ENCODE measurements at regions not wholly inside any gene's neighbourhood (a gene's known extent, or its start where the extent isn't known, plus 50 kb on each side); places are given as distances from the start of the nearest gene placed in this dataset.

DNA sequence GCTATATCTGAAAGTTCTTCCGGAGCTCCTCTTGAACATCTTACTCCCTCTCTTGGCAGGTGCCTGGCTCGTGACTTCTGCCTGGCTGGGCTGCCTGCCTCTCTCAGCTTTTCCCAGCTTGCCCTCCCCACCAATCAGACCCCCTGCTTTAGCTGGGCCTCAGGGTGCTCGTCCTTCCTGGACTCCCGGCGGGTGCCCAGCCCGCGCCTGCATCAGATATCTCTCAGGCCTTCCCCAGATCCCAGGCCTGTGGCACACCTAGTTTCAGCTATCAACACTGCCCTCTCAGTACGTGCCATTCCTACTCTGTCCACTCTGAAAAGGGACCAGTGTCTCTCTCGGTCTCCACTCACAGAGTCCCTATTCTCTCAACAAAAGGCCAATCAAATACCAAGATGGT is 96.5 kb upstream of the CLDN14 start:
- no peak for TF ChIP-seq NANOG (IDR thresholded peaks at IDR 0.05; ENCODE audit: borderline replicate concordance)
- TF ChIP-seq ZNF331 (CRISPR knock-in tag; IDR thresholded peaks at IDR 0.05; ENCODE audit: low read depth) = no peak
- no peak for TF ChIP-seq REST (IDR thresholded peaks at IDR 0.05; ENCODE audit: unreplicated experiment)
- TF ChIP-seq EZH2phosphoT487 (IDR thresholded peaks at IDR 0.05; ENCODE audit: unreplicated experiment) = no peak
- no peak for TF ChIP-seq CREB1 (CRISPR knock-in tag; IDR thresholded peaks at IDR 0.05; ENCODE audit: low read depth)
- Mint-ChIP-seq H3K4me3 (no peak overlapping the region), H3K4me1 (no peaks in the 10 kb centered on the region; the same call in 2 of the 3 replicates), H3K27me3 (ENCODE audit: insufficient read depth, low read depth, poor library complexity) (peaks cover 5% of the 10 kb centered on the region), H3K36me3 (ENCODE audit: low read depth) (no peaks in the 10 kb centered on the region), H3K27ac (no peak overlapping the region), H3K9me3 (no peaks in the 10 kb centered on the region)
- Histone ChIP-seq H3K27me3 (ENCODE audit: insufficient read depth) (no peaks in the 10 kb centered on the region), H3K9me2 (ENCODE audit: insufficient read depth) (no peaks in the 10 kb centered on the region), H3K79me2 (replicated peaks; ENCODE audit: insufficient read depth) (no peaks in the 10 kb centered on the region), H3K4me1 (ENCODE audit: insufficient read depth) (no peaks in the 10 kb centered on the region), H2AFZ (no peak overlapping the region), H3K4me3 (no peak overlapping the region), H3F3A (replicated peaks; ENCODE audit: low read depth) (no peaks in the 10 kb centered on the region), H3K4me2 (no peak overlapping the region), H3K36me3 (ENCODE audit: insufficient read depth) (no peaks in the 10 kb centered on the region), H3K27ac (ENCODE audit: low read depth) (no peak overlapping the region), H4K20me1 (replicated peaks; ENCODE audit: insufficient read depth) (no peaks in the 10 kb centered on the region)
- DNase-seq (ENCODE audit: low spot score) (no peak), ATAC-seq (no peak)

- Histone ChIP-seq H3K27ac (ENCODE audit: low read depth) (no peak overlapping the region), H3F3A (replicated peaks; ENCODE audit: low read depth) (no peaks in the 10 kb centered on the region), H4K20me1 (replicated peaks; ENCODE audit: insufficient read depth) (no peaks in the 10 kb centered on the region), H3K4me1 (ENCODE audit: insufficient read depth) (no peaks in the 10 kb centered on the region), H3K27me3 (ENCODE audit: insufficient read depth) (no peaks in the 10 kb centered on the region), H3K36me3 (ENCODE audit: insufficient read depth) (no peaks in the 10 kb centered on the region), H3K4me2 (no peak overlapping the region), H3K79me2 (replicated peaks; ENCODE audit: insufficient read depth) (no peaks in the 10 kb centered on the region), H3K4me3 (no peak overlapping the region), H3K9me2 (ENCODE audit: insufficient read depth) (0 out of 2 replicates have a peak, but pooled peaks cover 2% of the 10 kb centered on the region), H2AFZ (no peak overlapping the region)
- Mint-ChIP-seq H3K27me3 (ENCODE audit: insufficient read depth, low read depth, poor library complexity) (peaks cover 6% of the 10 kb centered on the region), H3K4me3 (no peak overlapping the region), H3K9me3 (no peaks in the 10 kb centered on the region), H3K4me1 (no peaks in the 10 kb centered on the region; the same call in 2 of the 3 replicates), H3K36me3 (ENCODE audit: low read depth) (no peaks in the 10 kb centered on the region), H3K27ac (no peak overlapping the region)
- ATAC-seq = no peak
- DNase-seq (ENCODE audit: low spot score) = no peak
- no peak for TF ChIP-seq JUNB (IDR thresholded peaks at IDR 0.05; ENCODE audit: unreplicated experiment)
- no peak for TF ChIP-seq CREB1 (CRISPR knock-in tag; IDR thresholded peaks at IDR 0.05; ENCODE audit: low read depth)
- TF ChIP-seq EZH2phosphoT487 (IDR thresholded peaks at IDR 0.05; ENCODE audit: unreplicated experiment) = no peak
- no peak for TF ChIP-seq ZNF331 (CRISPR knock-in tag; IDR thresholded peaks at IDR 0.05; ENCODE audit: low read depth)
- TF ChIP-seq, protein P1, sequence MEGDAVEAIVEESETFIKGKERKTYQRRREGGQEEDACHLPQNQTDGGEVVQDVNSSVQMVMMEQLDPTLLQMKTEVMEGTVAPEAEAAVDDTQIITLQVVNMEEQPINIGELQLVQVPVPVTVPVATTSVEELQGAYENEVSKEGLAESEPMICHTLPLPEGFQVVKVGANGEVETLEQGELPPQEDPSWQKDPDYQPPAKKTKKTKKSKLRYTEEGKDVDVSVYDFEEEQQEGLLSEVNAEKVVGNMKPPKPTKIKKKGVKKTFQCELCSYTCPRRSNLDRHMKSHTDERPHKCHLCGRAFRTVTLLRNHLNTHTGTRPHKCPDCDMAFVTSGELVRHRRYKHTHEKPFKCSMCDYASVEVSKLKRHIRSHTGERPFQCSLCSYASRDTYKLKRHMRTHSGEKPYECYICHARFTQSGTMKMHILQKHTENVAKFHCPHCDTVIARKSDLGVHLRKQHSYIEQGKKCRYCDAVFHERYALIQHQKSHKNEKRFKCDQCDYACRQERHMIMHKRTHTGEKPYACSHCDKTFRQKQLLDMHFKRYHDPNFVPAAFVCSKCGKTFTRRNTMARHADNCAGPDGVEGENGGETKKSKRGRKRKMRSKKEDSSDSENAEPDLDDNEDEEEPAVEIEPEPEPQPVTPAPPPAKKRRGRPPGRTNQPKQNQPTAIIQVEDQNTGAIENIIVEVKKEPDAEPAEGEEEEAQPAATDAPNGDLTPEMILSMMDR (conservative IDR thresholded peaks at IDR 0.05; ENCODE audit: low read depth in 2 of 2) = no peak
- no peak for TF ChIP-seq STAT1 (IDR thresholded peaks at IDR 0.05; ENCODE audit: unreplicated experiment)
- no peak for TF ChIP-seq NANOG (IDR thresholded peaks at IDR 0.05; ENCODE audit: borderline replicate concordance)
- no peak for TF ChIP-seq ZNF462 (CRISPR knock-in tag; IDR thresholded peaks at IDR 0.05)
- no peak for TF ChIP-seq POLR2AphosphoS5 (IDR thresholded peaks at IDR 0.05; ENCODE audit: low read depth)
- TF ChIP-seq EZH2 (IDR thresholded peaks at IDR 0.05; ENCODE audit: low read depth, unreplicated experiment) = no peak
Observed at GRCh38 chr21:36579898-36580297, 100.0 kb upstream of the CLDN14 start.
